GM10266 (cell line): ENCODE measurements at regions not wholly inside any gene's neighbourhood (a gene's known extent, or its start where the extent isn't known, plus 50 kb on each side); places are given as distances from the start of the nearest gene placed in this dataset.

Experiments used
- DNase-seq: peaks from one replicate; pipeline ENCODE4 v3.0.0; 2012; ENCODE audit errors: extremely low spot score
- CTCF ChIP-seq: IDR thresholded peaks from 2 replicates; pipeline ENCODE4 v1.5.1; 2012; ENCODE audit warnings: mild to moderate bottlenecking, low read depth; ENCODE audit not compliant: control insufficient read depth, insufficient read depth; ENCODE audit errors: missing control alignments

- no peak for TF ChIP-seq CTCF
- DNase-seq = no peak
Measured at GRCh38 chr6:104312851-104313250, 546.9 kb downstream of the HACE1 start.

DNA sequence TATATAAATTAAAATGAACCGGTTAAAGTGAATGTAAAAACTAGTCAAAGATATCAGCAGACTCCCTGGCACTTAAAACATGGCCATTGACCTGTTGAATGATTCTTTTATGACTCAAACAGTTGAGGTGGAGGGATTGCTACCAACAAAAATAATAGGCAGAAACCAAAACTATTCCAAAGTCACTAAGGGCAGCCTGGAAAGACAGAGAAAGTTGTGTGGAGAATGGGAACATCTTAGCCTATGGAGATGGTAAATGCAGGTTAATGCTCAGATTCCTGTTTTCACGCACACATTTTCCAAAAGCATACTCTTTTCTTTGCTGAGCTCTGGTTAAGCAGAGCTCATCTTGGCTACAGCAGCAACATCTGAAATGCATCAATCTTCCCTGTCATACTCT, 553.5 kb downstream of the HACE1 start:
- DNase-seq = no peak
- TF ChIP-seq CTCF = no peak

- no peak for DNase-seq
- no peak for TF ChIP-seq CTCF
Measured at GRCh38 chr6:104305206-104305605, 554.5 kb downstream of the HACE1 start.

- TF ChIP-seq CTCF = no peak
- DNase-seq = no peak
Measured at GRCh38 chr6:104301951-104302350, 557.8 kb downstream of the HACE1 start.

DNA sequence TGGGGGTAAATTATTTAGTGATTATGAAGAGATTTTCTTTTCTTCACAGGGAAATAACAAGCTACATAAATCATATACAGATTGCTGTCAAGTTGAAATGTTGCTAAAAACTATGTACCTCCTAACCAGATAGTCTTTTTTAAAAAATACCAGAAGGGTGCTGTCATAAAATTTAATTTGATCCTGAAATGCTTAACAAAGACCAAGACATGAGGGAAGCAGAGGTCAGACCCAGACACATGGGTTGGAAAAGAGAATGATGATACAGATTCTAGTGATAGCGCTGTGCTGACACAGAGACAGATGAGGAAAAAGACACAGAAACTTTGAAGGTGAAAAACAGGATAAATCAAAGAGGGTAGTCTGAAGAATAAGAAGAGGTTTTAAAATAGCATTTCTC, 573.1 kb downstream of the HACE1 start:
- TF ChIP-seq CTCF = no peak
- DNase-seq = no peak

DNA sequence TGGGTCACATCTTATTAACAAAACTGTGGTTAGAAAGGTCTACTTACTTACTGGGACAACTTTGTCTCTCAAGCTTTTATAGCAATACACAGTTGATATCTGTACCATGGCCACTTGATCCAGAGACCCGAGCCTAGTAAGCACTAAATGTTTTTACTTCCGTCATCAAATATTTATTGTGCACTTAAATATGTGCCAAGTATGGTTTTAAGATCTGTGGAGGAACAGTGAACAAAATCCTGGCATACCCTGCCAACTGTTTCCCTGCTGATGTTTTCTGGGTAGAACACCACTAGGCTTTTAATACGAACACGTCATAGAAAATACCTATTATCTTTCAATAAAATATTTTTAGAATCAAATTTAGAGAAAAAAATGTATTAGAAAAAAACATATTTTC, 574.8 kb downstream of the HACE1 start:
- TF ChIP-seq CTCF = no peak
- no peak for DNase-seq

GRCh38 chr6:104282581-104282980, 577.1 kb downstream of the HACE1 start:
- TF ChIP-seq CTCF = no peak
- no peak for DNase-seq
